HL-60 (cell line): ENCODE measurements at regions not wholly inside any gene's neighbourhood (a gene's known extent, or its start where the extent isn't known, plus 50 kb on each side); places are given as distances from the start of the nearest gene placed in this dataset.

Experiments used
- DNase-seq, 2 experiments: peaks; one replicate each; pipeline ENCODE4 v3.0.0-alpha.2; 2010 to 2020; ENCODE audit warnings: low read depth in 1 of 2, low spot score in 1 of 2
- H3K27ac ChIP-seq: fragments of 250-450 bp; sonication (Bioruptor Pico); replicated peaks from 2 replicates; pipeline ENCODE4 v1.5.1; 2020; ENCODE audit warnings: mild to moderate bottlenecking, moderate library complexity
- H3K27me3 ChIP-seq: fragments of 250-450 bp; sonication (Bioruptor Pico); 2 replicates; pipeline ENCODE4 v1.5.1; 2021; ENCODE audit warnings: mild to moderate bottlenecking, moderate library complexity; ENCODE audit not compliant: insufficient read depth, poor library complexity, severe bottlenecking
- H3K4me3 ChIP-seq: replicated peaks from 2 replicates; pipeline ENCODE4 v1.5.1; 2011; ENCODE audit warnings: mild to moderate bottlenecking, control low read depth, low read length; ENCODE audit not compliant: insufficient read depth
- CTCF ChIP-seq: IDR thresholded peaks from one replicate; pipeline ENCODE4 v1.5.1; 2011; ENCODE audit warnings: low read length, control low read depth, inconsistent platforms; ENCODE audit not compliant: insufficient read depth
- GABPA ChIP-seq: IDR thresholded peaks from 2 replicates; pipeline ENCODE4 v1.6.1; 2012; ENCODE audit warnings: low read depth
- POLR2AphosphoS5 ChIP-seq: IDR thresholded peaks from 2 replicates; pipeline ENCODE4 v1.6.1; 2012; ENCODE audit warnings: low read depth
- REST ChIP-seq: IDR thresholded peaks from 2 replicates; pipeline ENCODE4 v1.6.1; 2012; ENCODE audit warnings: low read depth; ENCODE audit not compliant: insufficient replicate concordance
- SPI1 ChIP-seq: IDR thresholded peaks from 2 replicates; pipeline ENCODE4 v1.6.1; 2012; ENCODE audit warnings: low read depth, mild to moderate bottlenecking, borderline replicate concordance

DNA sequence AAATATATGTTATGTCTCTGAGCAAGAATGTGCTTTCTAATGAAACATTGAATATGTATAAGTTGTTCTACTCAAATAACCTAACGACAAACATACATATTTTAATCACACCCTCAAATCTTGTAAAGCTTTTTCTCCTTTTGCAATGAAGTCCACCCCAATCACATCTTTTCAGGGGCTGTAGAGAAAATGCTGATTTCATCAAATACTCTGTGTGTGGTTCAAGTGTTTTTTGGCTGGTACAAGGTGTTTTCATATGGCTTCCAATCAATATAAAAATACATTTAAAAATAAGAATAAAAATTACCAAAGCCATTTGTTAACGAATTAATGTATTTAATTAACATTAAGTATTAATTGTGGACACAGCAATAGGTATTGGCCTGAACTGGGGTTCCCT, 57.2 kb upstream of the TMEM196 start:
- DNase-seq = no peak
- Histone ChIP-seq H3K27ac (no peak overlapping the region), H3K27me3 (no peaks in the 10 kb centered on the region), H3K4me3 (no peak overlapping the region)
- TF ChIP-seq POLR2AphosphoS5 (no peak), CTCF (no peak), GABPA (no peak), SPI1 (no peak), REST (no peak)
